HG02840 (cell line): ENCODE measurements at regions not wholly inside any gene's neighbourhood (a gene's known extent, or its start where the extent isn't known, plus 50 kb on each side); places are given as distances from the start of the nearest gene placed in this dataset.
"Not testable (repeated sequence)": the region's sequence is repeated elsewhere in the genome, so short reads cannot be mapped to it uniquely, and the experiment has no call there.

Experiments
- ATAC-seq: cut with Tn5 transposase; IDR thresholded peaks from one replicate; pipeline ENCODE4 v1.9.1; 2021; ENCODE audit warnings: mild to moderate bottlenecking, moderate library complexity, moderate number of reproducible peaks; ENCODE audit not compliant: unreplicated experiment, low FRiP score

DNA sequence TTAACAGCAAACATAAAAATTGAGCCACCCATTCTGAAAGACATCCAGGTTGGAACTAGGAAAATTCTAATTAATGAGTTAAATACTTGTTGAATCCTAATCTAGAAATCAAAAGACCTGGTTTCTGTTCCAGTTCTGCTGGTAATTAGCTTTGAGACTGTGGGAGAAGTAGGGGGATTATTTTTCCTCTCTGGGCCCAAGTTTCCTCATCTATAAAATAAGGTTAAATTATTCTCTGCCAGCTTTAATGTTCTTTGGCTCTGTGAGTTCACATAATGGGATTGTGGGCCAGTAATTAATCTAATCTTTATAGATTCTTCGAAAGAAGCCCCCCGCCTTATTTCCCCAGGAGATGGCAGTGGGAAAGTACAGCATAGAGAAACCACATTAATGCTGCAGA, 104.6 kb downstream of the ENC1 start:
- no peak for ATAC-seq

DNA sequence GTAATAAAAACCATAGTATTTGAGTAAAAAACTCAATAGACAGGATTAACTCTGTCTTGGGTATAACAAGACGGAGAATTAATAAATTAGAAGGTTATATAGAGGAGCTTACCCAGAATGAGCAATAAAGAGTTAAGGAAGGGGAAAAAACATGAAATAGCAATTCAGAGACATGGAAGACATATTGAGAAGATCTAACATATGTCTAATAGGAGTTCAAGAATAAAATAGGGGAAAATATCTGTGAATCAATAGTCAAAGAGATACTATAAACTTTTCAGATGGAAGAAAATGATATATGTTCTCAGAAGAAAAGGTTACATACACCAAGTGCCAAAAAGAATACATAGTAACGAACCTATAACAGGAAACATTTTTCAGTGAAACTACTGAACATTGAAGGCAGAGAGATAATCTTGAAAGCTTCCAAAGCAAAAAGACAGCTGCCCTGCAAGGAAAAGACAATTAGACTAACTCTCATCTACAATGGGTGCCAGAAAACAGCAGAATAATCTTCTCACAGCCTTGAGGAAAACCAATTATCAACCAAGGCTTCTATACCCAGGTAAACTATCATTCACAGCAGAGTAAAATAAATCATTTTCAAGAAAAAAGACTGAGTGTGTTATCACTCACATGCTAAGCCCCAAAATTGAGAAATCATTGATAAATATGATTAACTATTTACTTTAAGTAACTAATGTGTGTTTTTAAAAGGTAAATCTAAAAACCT, 106.0 kb downstream of the ENC1 start:
- ATAC-seq: no peak

- ATAC-seq: no peak
Observed at GRCh38 chr5:74530326-74531050, 110.0 kb downstream of the ENC1 start.

DNA sequence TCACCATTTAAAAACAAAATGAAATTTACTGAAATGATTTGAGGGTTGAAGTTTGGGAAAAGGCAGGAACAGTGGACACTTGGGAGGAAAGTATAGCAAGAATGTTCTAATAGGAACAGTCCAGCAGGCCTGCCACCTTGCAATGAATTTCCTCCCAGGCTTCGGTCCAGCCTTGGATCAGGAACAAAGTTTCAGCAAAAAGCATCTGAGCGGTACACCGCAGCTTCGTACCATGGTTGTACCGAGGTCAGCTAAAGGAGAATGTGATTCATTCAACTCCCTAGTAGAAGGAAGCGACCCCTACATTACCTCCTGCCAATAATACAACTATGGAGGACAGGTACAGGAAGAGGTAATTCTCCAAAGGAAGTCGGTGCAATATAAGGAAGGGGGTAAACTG, 111.4 kb downstream of the ENC1 start:
- no peak for ATAC-seq

DNA sequence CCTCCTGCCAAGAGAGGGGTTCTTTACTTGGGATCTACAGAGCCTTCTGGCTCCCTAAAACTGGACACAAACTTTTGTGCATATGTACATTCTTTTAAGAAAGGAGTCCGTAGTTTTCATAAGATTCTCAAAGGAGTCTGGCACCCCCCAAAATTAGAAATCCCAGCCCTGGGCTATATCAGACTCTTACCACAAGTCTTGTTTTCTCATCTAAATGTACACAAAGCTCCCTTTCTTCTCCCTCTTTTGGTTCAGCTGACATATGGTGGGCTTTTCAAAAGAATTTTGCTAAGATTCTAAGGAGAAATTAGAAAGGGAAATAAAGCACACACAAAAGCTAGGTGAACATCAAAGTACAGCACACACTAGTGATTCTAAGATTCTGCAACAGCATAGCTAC, 114.4 kb downstream of the ENC1 start:
- no peak for ATAC-seq

DNA sequence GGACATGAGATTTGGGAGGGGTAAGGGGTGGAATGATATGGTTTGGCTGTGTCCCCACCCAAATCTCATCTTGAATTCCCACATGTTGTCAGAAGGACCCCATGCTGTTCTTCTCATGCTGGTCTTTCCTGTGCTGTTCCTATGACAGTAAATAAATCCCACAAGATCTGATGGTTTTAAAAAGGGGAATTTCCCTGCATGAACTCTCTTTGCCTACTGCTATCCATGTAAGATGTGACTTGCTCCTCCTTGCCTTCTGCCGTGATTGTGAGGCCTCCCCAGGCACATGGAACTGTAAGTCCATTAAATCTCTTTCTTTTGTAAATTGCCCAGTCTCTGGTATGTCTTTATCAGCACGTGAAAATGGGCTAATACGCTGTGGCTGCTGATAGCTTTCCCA, 115.8 kb downstream of the ENC1 start:
- ATAC-seq: not testable (repeated sequence)

GRCh38 chr5:74523698-74524097, 116.8 kb downstream of the ENC1 start:
- not testable (repeated sequence) for ATAC-seq

- ATAC-seq: not testable (repeated sequence)
Observed at GRCh38 chr5:74522838-74523237, 117.7 kb downstream of the ENC1 start.

DNA sequence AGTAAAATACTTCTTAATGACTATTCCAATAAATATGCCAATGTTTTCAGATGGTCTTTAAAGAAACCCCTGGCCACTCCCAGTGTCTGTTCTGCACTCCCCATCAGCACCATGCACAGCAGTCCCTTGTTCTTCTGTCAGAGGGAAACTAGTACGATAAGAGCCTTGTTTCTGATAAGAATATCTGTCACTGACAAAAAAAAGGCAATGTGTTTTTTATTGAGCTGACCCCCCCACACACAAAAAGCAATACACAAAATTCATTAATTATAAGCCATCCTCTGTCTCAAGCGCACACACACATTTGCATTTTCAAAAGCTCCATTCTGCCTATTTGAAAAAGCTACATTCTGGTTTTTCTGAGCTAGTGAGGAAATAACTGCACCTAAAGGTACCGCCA, 119.1 kb downstream of the ENC1 start:
- no peak for ATAC-seq

DNA sequence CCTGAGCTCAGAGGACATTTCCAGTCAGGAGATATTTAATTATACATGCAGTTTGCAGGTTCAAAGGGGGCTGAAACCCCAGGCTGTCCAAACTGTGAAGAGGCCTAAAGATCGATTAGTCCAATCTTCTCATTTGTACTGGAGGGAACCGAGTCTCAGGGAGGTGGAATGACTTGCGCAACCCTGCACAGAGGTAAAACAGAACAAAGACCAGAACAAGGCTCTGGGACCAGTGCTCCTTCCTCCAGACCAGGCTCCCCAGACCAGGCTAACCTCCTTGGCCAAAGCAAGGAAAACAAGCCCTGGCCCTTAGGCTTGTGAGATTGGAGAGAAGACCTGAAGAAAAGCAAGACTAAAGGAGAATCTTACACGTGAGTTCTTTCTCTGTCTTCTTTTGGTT, 120.8 kb downstream of the ENC1 start:
- ATAC-seq: no peak

DNA sequence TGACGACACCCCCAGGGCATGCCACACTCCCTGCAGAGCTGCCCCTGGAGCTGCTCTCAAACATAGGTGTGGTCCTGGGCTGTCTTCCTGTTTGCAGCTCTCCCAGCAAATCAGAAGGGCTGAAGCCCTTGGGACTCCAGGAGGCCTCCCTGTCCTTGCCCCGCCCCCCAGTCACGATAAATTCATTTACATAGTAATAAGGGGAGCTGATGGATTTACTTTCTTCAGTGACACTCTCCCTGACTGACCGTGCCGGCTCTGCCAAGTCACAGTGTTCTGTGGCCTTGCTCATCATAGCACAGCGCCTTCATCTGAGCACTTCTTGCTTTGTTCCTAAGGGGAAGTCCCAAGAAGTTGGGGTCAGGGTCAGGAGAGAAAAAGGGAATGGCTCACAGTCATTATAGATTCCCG, 121.4 kb downstream of the ENC1 start:
- no peak for ATAC-seq

GRCh38 chr5:74517700-74518099, 122.8 kb downstream of the ENC1 start:
- no peak for ATAC-seq

DNA sequence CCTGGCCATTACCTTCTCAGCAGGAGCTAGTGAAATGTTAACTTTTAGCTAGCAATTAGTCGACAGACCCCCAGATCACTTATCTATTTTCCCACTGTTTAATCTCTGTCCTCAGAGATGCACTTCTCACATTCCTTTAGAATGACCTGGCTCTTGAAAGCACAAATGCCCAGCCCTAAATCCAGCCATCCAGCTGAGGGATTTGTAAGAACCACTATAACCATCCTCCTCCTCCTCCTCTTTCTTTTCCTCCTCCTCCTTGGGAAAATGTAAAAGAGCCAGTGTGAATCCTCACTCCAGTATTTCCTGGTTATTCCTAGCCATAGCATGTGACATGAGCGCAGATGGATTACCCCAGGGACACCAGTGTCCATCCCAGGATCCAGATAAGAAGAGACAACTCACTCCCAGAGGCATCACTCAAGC, 124.3 kb downstream of the ENC1 start:
- ATAC-seq: no peak

DNA sequence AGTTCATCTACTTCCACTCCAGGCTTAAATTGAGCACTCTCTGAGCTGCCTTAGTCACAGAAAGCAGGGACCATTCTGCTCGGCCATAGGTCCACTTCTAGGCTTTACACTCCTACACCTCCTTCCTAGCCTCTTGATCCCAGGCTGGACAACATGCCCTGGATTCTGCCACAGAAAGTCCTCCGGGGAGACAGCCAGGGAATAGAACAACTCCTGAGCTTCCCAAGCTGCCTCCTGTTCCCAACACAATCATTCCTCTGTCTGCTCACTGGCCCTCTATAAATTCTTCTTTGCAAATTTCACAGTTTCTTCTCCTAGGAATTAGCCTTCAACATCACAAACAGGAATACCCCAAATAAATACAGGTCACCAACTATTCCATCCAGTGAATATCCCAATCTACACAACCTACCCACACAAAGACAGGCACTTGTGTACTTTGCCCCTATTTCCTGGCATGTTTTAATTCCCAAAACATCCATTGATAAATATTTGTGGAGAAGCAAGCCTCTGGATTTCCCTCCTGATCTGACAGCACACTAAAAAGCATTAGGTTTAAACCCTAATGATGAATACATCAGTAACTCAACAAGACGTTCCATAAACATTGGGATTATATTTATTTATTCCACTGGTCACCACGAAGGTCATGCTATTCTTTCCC, 125.5 kb downstream of the ENC1 start:
- no peak for ATAC-seq

- ATAC-seq: not testable (repeated sequence)
Observed at GRCh38 chr5:74511770-74512169, 128.8 kb downstream of the ENC1 start.

- ATAC-seq: no peak
Observed at GRCh38 chr5:74510476-74511075, 130.0 kb downstream of the ENC1 start.

- no peak for ATAC-seq
Observed at GRCh38 chr5:74507370-74508005, 133.0 kb downstream of the ENC1 start.

DNA sequence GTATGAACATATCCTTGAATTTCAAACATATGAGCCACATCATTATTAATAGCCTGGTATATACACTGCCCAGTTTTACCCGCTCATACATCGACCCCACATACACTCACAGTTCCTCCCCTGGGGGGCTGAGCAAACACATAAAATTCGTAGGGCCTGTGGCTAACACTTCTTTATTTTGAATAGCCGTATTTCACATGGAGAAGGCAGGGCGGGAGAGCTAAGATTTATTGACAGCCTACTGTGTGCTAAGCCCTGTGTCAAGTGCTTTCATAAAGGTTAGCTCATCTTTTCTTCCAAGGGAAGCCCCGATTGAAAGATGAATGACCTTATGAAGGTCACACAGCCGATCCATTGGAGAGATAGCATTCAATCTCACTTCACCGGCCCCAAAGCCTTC, 134.4 kb downstream of the ENC1 start:
- ATAC-seq: no peak

GRCh38 chr5:74504463-74504862, 136.1 kb downstream of the ENC1 start:
- ATAC-seq: no peak

DNA sequence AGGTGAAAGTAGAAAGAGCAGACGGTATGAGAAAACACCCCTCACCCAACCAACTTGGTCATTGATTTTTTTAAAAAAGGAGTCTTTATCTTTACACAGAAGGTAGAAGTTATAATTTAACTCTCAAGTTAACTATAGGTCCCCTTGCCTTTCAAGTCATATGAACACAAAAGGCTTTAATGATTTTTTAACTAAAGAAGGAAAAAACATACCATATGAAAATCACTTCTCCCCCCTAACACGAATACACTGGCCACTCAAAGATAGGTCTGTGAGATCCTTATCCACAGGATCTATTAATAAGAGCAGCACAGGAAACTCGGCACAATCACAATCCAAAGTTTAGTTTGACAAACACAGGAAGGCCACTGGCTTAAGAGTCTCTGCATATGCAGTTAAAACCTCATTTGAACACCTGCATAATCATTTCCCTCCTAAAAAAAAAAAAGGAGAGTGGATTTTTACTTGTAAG, 138.0 kb downstream of the ENC1 start:
- ATAC-seq: no peak
